ENCODE measurements at regions not wholly inside any gene's neighbourhood (a gene's known extent, or its start where the extent isn't known, plus 50 kb on each side); places are given as distances from the start of the nearest gene placed in this dataset.

DNA sequence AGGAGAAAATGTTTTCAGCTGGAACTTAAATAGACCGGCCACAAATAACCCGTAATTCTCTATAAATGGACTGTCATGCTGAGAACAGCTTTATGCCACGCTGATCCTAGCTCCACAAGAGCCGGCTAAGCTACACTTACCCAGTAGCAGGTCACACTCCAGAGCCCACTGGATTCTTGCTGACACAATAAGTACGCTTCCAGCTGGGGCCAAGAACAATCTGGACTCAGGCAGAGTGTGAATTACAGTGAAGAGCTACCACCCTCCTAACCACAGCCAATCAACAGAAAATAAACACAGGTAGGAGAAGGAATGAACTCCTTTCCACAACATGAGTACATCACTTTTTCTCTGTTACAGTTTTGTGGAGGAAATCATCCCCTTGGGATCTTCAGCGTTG lies 531.3 kb downstream of the GALC start:
- Histone ChIP-seq H3F3A (ENCODE audit: insufficient read depth, low read length) (no peaks in the 10 kb centered on the region), H4K20me1 (ENCODE audit: insufficient read depth, low read length) (no peaks in the 10 kb centered on the region), H3K9me2 (replicated peaks; ENCODE audit: insufficient read depth, low read length) (no peaks in the 10 kb centered on the region), H3K27me3 (replicated peaks; ENCODE audit: insufficient read depth, low read length) (no peaks in the 10 kb centered on the region), H3K9me3 (replicated peaks; ENCODE audit: insufficient read depth, low read length) (no peaks in the 10 kb centered on the region), H3K4me3 (ENCODE audit: low read length) (no peak overlapping the region), H2AFZ (ENCODE audit: low read length) (no peak overlapping the region), H3K9ac (ENCODE audit: low read length) (no peak overlapping the region), H3K79me2 (ENCODE audit: low read length) (no peaks in the 10 kb centered on the region), H3K36me3 (replicated peaks; ENCODE audit: insufficient read depth, low read length) (no peaks in the 10 kb centered on the region), H3K4me2 (ENCODE audit: low read depth, low read length) (no peak overlapping the region), H3K27ac (ENCODE audit: low read length) (no peak overlapping the region), H3K4me1 (ENCODE audit: low read length) (no peaks in the 10 kb centered on the region)
- no peak for DNase-seq
- TF ChIP-seq EZH2phosphoT487 (IDR thresholded peaks at IDR 0.05; ENCODE audit: low read length), result no peak
- TF ChIP-seq EZH2 (optimal IDR thresholded peaks at IDR 0.05; ENCODE audit: low read depth, low read length), result no peak
- TF ChIP-seq, protein P1, sequence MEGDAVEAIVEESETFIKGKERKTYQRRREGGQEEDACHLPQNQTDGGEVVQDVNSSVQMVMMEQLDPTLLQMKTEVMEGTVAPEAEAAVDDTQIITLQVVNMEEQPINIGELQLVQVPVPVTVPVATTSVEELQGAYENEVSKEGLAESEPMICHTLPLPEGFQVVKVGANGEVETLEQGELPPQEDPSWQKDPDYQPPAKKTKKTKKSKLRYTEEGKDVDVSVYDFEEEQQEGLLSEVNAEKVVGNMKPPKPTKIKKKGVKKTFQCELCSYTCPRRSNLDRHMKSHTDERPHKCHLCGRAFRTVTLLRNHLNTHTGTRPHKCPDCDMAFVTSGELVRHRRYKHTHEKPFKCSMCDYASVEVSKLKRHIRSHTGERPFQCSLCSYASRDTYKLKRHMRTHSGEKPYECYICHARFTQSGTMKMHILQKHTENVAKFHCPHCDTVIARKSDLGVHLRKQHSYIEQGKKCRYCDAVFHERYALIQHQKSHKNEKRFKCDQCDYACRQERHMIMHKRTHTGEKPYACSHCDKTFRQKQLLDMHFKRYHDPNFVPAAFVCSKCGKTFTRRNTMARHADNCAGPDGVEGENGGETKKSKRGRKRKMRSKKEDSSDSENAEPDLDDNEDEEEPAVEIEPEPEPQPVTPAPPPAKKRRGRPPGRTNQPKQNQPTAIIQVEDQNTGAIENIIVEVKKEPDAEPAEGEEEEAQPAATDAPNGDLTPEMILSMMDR (IDR thresholded peaks at IDR 0.05; ENCODE audit: low read length), result no peak

DNA sequence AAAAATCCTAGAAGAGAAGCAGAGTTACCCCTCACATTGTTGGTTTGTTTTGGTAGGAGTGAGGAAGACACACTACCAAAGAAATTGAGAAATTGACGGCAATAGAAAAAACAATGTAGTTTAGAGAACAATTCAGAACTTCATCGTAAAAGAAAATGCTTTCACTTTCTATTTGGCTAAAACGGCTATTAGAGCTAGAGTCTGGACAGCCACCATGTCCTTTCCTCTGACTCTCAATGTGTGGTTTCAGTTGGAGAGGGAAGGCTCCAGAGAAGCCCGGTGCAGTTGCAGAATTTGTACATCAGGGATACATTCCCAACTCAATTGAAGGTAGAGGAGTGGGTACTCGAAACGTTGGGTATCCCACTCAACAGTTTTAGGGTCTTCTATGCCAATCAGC lies 535.3 kb downstream of the GALC start:
- Histone ChIP-seq H3K79me2 (ENCODE audit: low read length) (no peaks in the 10 kb centered on the region), H3K27ac (ENCODE audit: low read length) (no peak overlapping the region), H3F3A (ENCODE audit: insufficient read depth, low read length) (no peaks in the 10 kb centered on the region), H4K20me1 (ENCODE audit: insufficient read depth, low read length) (no peaks in the 10 kb centered on the region), H3K4me3 (ENCODE audit: low read length) (no peak overlapping the region), H3K9me3 (replicated peaks; ENCODE audit: insufficient read depth, low read length) (no peaks in the 10 kb centered on the region), H3K4me1 (ENCODE audit: low read length) (no peaks in the 10 kb centered on the region), H3K9ac (ENCODE audit: low read length) (no peak overlapping the region), H3K27me3 (replicated peaks; ENCODE audit: insufficient read depth, low read length) (no peaks in the 10 kb centered on the region), H3K9me2 (replicated peaks; ENCODE audit: insufficient read depth, low read length) (no peaks in the 10 kb centered on the region), H3K4me2 (ENCODE audit: low read depth, low read length) (no peak overlapping the region), H3K36me3 (replicated peaks; ENCODE audit: insufficient read depth, low read length) (no peaks in the 10 kb centered on the region), H2AFZ (ENCODE audit: low read length) (no peak overlapping the region)
- TF ChIP-seq EZH2 (optimal IDR thresholded peaks at IDR 0.05; ENCODE audit: low read depth, low read length) (no peak), EZH2phosphoT487 (IDR thresholded peaks at IDR 0.05; ENCODE audit: low read length) (no peak)
- TF ChIP-seq, protein P1 (IDR thresholded peaks at IDR 0.05; ENCODE audit: low read length), result no peak
- DNase-seq, result no peak

DNA sequence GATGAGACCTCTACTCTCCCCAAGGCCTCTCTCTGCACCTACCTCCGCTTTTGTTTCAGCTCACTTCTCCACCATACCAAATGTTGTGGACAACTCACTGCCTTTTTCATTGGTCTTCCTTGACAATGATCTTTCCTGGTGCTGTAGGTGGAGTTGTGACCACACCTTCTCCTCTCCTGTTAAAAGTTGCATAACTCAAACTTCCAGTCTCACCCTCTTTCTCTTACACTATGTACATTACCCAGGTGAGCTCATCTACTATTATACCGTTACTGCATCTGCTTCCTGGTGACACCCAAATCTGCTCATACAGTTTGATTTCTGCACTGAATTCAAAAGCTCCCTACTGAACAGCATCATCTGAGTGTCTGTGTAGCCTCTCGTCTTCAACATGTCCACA lies 542.8 kb downstream of the GALC start:
- Histone ChIP-seq H3K36me3 (replicated peaks; ENCODE audit: insufficient read depth, low read length) (no peaks in the 10 kb centered on the region), H3K27ac (ENCODE audit: low read length) (no peak overlapping the region), H3K9me3 (replicated peaks; ENCODE audit: insufficient read depth, low read length) (no peaks in the 10 kb centered on the region), H3K4me3 (ENCODE audit: low read length) (no peak overlapping the region), H3K4me2 (ENCODE audit: low read depth, low read length) (no peak overlapping the region), H3F3A (ENCODE audit: insufficient read depth, low read length) (no peaks in the 10 kb centered on the region), H4K20me1 (ENCODE audit: insufficient read depth, low read length) (no peaks in the 10 kb centered on the region), H3K9ac (ENCODE audit: low read length) (no peak overlapping the region), H3K9me2 (replicated peaks; ENCODE audit: insufficient read depth, low read length) (no peaks in the 10 kb centered on the region), H3K79me2 (ENCODE audit: low read length) (no peaks in the 10 kb centered on the region), H2AFZ (ENCODE audit: low read length) (no peak overlapping the region), H3K4me1 (ENCODE audit: low read length) (no peaks in the 10 kb centered on the region), H3K27me3 (replicated peaks; ENCODE audit: insufficient read depth, low read length) (no peaks in the 10 kb centered on the region)
- no peak for TF ChIP-seq EZH2 (optimal IDR thresholded peaks at IDR 0.05; ENCODE audit: low read depth, low read length)
- TF ChIP-seq EZH2phosphoT487 (IDR thresholded peaks at IDR 0.05; ENCODE audit: low read length), result no peak
- TF ChIP-seq, protein P1 (IDR thresholded peaks at IDR 0.05; ENCODE audit: low read length), result no peak
- DNase-seq, result no peak
